Endothelial cell (in vitro differentiated cells): ENCODE measurements at regions not wholly inside any gene's neighbourhood (a gene's known extent, or its start where the extent isn't known, plus 50 kb on each side); places are given as distances from the start of the nearest gene placed in this dataset.

ENCODE experiments used
- DNase-seq: peaks from one replicate; pipeline ENCODE4 v3.0.0; 2021; ENCODE audit warnings: low spot score
- H3K27ac Mint-ChIP-seq: one replicate; pipeline ENCODE4 v1.8.0; 2021; ENCODE audit warnings: mixed read lengths, inconsistent platforms; ENCODE audit not compliant: unreplicated experiment
- H3K27me3 Mint-ChIP-seq: one replicate; pipeline ENCODE4 v1.8.0; 2021; ENCODE audit warnings: mild to moderate bottlenecking, moderate library complexity, mixed read lengths, inconsistent platforms; ENCODE audit not compliant: unreplicated experiment
- H3K36me3 Mint-ChIP-seq: one replicate; pipeline ENCODE4 v1.8.0; 2021; ENCODE audit warnings: mild to moderate bottlenecking, low read depth, mixed read lengths, inconsistent platforms; ENCODE audit not compliant: unreplicated experiment
- H3K4me1 Mint-ChIP-seq: one replicate; pipeline ENCODE4 v1.8.0; 2021; ENCODE audit warnings: mild to moderate bottlenecking, mixed read lengths, inconsistent platforms; ENCODE audit not compliant: unreplicated experiment
- H3K4me3 Mint-ChIP-seq: one replicate; pipeline ENCODE4 v1.8.0; 2021; ENCODE audit warnings: mild to moderate bottlenecking, mixed read lengths, inconsistent platforms; ENCODE audit not compliant: unreplicated experiment
- H3K9me3 Mint-ChIP-seq: one replicate; pipeline ENCODE4 v1.8.0; 2021; ENCODE audit warnings: mixed read lengths, inconsistent platforms; ENCODE audit not compliant: unreplicated experiment
- TF ChIP-seq, protein P1 (sequence below): fragments of 200-600 bp; sonication (generic); IDR thresholded peaks from one replicate; pipeline ENCODE4 v1.5.0; 2021; ENCODE audit warnings: antibody characterized with exemption; ENCODE audit not compliant: unreplicated experiment

DNA sequence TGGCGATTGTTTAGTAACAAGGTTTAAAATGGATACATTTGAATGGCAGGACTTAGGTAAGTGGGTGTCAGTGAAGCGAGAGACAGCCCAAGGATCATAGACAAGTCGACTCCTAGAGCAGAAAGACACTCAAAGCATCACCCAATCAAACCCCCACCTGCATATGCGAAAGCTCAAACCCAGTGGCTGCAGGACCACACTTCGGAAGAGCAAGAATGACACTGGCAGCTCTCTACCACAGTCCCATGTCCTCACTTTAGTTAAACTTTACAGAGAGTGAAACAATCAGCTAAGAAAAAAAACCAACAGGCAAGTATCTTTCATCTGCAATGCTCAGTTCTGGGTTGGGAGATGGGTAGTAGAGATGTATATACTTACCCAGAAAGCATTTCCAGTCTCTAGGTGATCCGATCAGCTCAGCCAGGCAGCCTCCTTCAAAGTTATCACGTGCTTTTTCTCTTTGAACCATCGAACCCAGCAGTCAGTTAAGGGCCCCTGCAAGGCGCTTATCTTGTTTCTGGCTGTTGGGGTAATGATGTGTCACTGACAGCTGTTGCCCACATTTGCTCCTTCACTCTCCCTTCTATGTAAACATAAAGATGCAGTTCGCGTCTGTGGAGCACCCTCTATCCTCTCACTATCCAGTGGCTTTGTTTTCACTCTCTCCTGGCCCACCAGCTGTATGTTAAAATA is 357.5 kb upstream of the ID2 start:
- TF ChIP-seq, protein P1, sequence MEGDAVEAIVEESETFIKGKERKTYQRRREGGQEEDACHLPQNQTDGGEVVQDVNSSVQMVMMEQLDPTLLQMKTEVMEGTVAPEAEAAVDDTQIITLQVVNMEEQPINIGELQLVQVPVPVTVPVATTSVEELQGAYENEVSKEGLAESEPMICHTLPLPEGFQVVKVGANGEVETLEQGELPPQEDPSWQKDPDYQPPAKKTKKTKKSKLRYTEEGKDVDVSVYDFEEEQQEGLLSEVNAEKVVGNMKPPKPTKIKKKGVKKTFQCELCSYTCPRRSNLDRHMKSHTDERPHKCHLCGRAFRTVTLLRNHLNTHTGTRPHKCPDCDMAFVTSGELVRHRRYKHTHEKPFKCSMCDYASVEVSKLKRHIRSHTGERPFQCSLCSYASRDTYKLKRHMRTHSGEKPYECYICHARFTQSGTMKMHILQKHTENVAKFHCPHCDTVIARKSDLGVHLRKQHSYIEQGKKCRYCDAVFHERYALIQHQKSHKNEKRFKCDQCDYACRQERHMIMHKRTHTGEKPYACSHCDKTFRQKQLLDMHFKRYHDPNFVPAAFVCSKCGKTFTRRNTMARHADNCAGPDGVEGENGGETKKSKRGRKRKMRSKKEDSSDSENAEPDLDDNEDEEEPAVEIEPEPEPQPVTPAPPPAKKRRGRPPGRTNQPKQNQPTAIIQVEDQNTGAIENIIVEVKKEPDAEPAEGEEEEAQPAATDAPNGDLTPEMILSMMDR: no peak
- no peak for DNase-seq
- Mint-ChIP-seq H3K36me3 (no peaks in the 10 kb centered on the region), H3K4me3 (no peak overlapping the region), H3K4me1 (peaks cover 10% of the 10 kb centered on the region), H3K9me3 (no peaks in the 10 kb centered on the region), H3K27me3 (peaks cover 7% of the 10 kb centered on the region), H3K27ac (no peak overlapping the region)

DNA sequence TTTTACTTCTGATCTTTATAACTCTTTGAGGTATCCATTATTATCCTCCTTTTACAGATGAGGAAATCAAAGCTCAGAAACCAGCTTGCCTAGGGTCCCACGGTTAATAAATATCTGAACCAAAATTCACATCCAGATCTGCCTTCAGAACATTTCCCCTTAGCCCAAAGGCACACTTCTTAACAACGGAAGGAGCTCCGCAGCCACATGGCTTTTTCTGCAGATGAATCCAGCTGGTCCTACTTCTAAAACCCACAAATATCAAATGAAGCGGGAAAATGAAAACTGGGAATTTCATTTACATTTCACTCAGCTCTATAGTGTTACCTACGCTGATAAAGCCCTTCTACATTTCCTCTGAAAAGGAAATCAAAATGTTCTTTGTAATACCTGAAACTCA is 357.0 kb upstream of the ID2 start:
- DNase-seq: no peak
- Mint-ChIP-seq H3K4me1 (peaks cover 13% of the 10 kb centered on the region), H3K27me3 (peaks cover 7% of the 10 kb centered on the region), H3K36me3 (no peaks in the 10 kb centered on the region), H3K9me3 (no peaks in the 10 kb centered on the region), H3K4me3 (no peak overlapping the region), H3K27ac (no peak overlapping the region)
- TF ChIP-seq, protein P1: no peak

DNA sequence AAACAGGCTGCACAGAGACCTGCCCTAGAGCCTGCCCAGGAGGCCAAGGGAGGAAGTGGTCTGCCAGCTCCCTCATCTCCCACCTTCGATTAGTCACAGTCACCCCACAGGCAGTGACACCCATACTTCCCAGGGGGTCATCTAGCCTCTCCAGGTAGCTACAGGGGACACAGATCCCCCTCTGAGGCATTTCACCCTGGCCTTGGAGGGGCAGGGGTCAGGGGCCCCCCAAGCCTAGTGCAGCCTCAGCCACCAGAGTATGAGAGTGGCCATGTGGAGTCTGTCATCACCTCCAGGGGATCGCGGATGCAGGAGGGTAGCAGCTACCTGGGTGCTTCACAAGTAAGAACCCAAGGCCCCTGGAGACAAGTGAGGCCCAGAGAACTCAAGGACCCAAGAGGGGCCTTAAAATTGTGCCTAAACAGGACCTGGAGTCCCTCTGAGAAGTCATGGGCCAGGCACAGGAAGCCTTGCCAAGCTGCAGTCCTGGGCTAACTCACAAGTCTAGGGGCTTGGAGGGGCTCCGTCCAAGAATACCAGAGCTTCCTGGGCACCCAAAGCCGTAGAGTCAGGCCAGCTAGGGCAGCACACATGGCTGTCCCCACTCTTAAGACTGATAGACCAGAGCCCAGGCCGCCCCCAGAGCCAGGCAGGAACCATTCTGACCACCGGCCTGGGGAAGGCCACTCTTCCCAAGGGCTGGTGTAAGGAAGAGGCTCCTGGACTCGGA is 354.3 kb upstream of the ID2 start:
- H3K9me3 Mint-ChIP-seq: no peaks in the 10 kb centered on the region
- no peak overlapping the region for H3K4me3 Mint-ChIP-seq
- TF ChIP-seq, protein P1: no peak
- no peak overlapping the region for H3K27ac Mint-ChIP-seq
- peaks cover 7% of the 10 kb centered on the region for H3K27me3 Mint-ChIP-seq
- no peak for DNase-seq
- peaks cover 13% of the 10 kb centered on the region for H3K4me1 Mint-ChIP-seq
- H3K36me3 Mint-ChIP-seq: no peaks in the 10 kb centered on the region

DNA sequence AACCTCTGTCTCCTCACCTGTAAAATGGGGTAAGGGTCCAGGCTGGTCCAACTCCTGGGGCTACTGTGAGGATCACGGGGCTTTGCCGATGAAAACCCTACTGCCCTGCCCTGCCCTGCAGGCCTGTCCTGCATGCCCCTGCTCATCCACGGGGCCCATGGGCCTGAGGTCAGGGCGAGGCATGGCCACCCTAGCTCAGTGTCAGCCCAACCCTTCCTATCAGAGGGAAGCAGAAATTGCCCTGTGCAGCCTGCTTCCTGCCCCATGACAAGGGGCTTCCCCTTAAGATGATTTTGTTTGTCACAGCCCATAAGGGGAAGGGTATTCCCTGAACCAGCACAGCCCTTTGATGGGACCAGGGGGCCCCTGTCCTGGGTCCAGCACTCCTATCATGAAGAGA is 353.6 kb upstream of the ID2 start:
- H3K36me3 Mint-ChIP-seq: no peaks in the 10 kb centered on the region
- no peak for DNase-seq
- no peaks in the 10 kb centered on the region for H3K9me3 Mint-ChIP-seq
- no peak overlapping the region for H3K27ac Mint-ChIP-seq
- H3K4me1 Mint-ChIP-seq: peaks cover 13% of the 10 kb centered on the region
- no peak overlapping the region for H3K4me3 Mint-ChIP-seq
- H3K27me3 Mint-ChIP-seq: peaks cover 7% of the 10 kb centered on the region
- TF ChIP-seq, protein P1: no peak
